Mesenchymal stem cell (in vitro differentiated cells and primary cell): ENCODE measurements at regions not wholly inside any gene's neighbourhood (a gene's known extent, or its start where the extent isn't known, plus 50 kb on each side); places are given as distances from the start of the nearest gene placed in this dataset.

Experiments used
- DNase-seq: peaks from one replicate; pipeline ENCODE4 v3.0.0-alpha.2; 2013
- H2AFZ ChIP-seq: one replicate; pipeline ENCODE4 v1.6.1; 2013; ENCODE audit warnings: low read depth, mild to moderate bottlenecking, control low read depth, inconsistent platforms, low read length, moderate library complexity
- H2AK5ac ChIP-seq: 2 replicates; pipeline ENCODE4 v1.6.1; 2013; ENCODE audit warnings: low read length, moderate library complexity, mild to moderate bottlenecking, inconsistent platforms; ENCODE audit not compliant: severe bottlenecking
- H2BK120ac ChIP-seq: one replicate; pipeline ENCODE4 v1.6.1; 2013; ENCODE audit warnings: low read depth, mild to moderate bottlenecking, inconsistent platforms, low read length, moderate library complexity
- H2BK12ac ChIP-seq, 2 experiments: one replicate each; pipeline ENCODE4 v1.6.1; 2013; ENCODE audit warnings: inconsistent platforms in 2 of 2, low read length in 2 of 2, mild to moderate bottlenecking in 2 of 2, moderate library complexity in 2 of 2, control low read depth in 1 of 2
- H2BK15ac ChIP-seq: one replicate; pipeline ENCODE4 v1.6.1; 2013; ENCODE audit warnings: mild to moderate bottlenecking, low read depth, inconsistent platforms; ENCODE audit not compliant: poor library complexity, severe bottlenecking
- H2BK5ac ChIP-seq: 2 replicates; pipeline ENCODE4 v1.6.1; 2013; ENCODE audit warnings: low read depth, mild to moderate bottlenecking, low read length, control low read depth, inconsistent platforms; ENCODE audit not compliant: poor library complexity, severe bottlenecking
- H3K14ac ChIP-seq, 2 experiments: one replicate each; pipeline ENCODE4 v1.6.1; 2013; ENCODE audit warnings: inconsistent platforms in 2 of 2, low read length in 2 of 2, control low read depth in 1 of 2, mild to moderate bottlenecking in 1 of 2, moderate library complexity in 1 of 2
- H3K18ac ChIP-seq, 2 experiments: one replicate each; pipeline ENCODE4 v1.6.1; 2013; ENCODE audit warnings: inconsistent platforms in 2 of 2, low read length in 2 of 2, control low read depth in 1 of 2, low read depth in 1 of 2, mild to moderate bottlenecking in 1 of 2
- H3K23ac ChIP-seq, 2 experiments: one replicate each; pipeline ENCODE4 v1.6.1; 2013; ENCODE audit warnings: inconsistent platforms in 2 of 2, low read length in 2 of 2, mild to moderate bottlenecking in 2 of 2, moderate library complexity in 2 of 2, control low read depth in 1 of 2
- H3K27ac ChIP-seq: 2 replicates; pipeline ENCODE4 v1.5.1; 2013; ENCODE audit warnings: mild to moderate bottlenecking, moderate library complexity, low read length, control low read depth, inconsistent platforms; ENCODE audit not compliant: poor library complexity, severe bottlenecking
- H3K27me3 ChIP-seq, 2 experiments: 2 replicates each; pipeline versions ENCODE4 v1.6.1 to v1.7.0; 2013; ENCODE audit warnings: low read length in 2 of 2, mild to moderate bottlenecking in 2 of 2, moderate library complexity in 2 of 2, control low read depth in 1 of 2, inconsistent platforms in 1 of 2; ENCODE audit not compliant: control insufficient read depth in 1 of 2, insufficient read depth in 1 of 2
- H3K36me3 ChIP-seq, 2 experiments: 2 replicates each; pipeline versions ENCODE4 v1.6.1 to v1.7.0; 2013; ENCODE audit warnings: low read length in 2 of 2, control low read depth in 1 of 2, inconsistent platforms in 1 of 2, low read depth in 1 of 2, mild to moderate bottlenecking in 1 of 2; ENCODE audit not compliant: insufficient read depth in 2 of 2, control insufficient read depth in 1 of 2
- H3K4ac ChIP-seq, 2 experiments: one replicate each; pipeline ENCODE4 v1.6.1; 2013; ENCODE audit warnings: inconsistent platforms in 2 of 2, low read length in 2 of 2, mild to moderate bottlenecking in 2 of 2, moderate library complexity in 2 of 2, control low read depth in 1 of 2, low read depth in 1 of 2
- H3K4me1 ChIP-seq: 2 replicates; pipeline ENCODE4 v1.6.1; 2013; ENCODE audit warnings: low read depth, low read length, control low read depth; ENCODE audit not compliant: control insufficient read depth, insufficient read depth
- H3K4me2 ChIP-seq: 2 replicates; pipeline ENCODE4 v1.6.1; 2013; ENCODE audit warnings: low read length, mild to moderate bottlenecking, inconsistent platforms; ENCODE audit not compliant: poor library complexity, severe bottlenecking
- H3K4me3 ChIP-seq, 2 experiments: 2 replicates each; pipeline versions ENCODE4 v1.5.1 to v1.7.0; 2013; ENCODE audit warnings: low read length in 2 of 2, mild to moderate bottlenecking in 2 of 2, control low read depth in 1 of 2, low read depth in 1 of 2; ENCODE audit not compliant: insufficient read depth in 1 of 2
- H3K79me1 ChIP-seq: replicated peaks from 2 replicates; pipeline ENCODE4 v1.6.1; 2013; ENCODE audit warnings: mild to moderate bottlenecking, control low read depth, low read length, inconsistent platforms; ENCODE audit not compliant: poor library complexity, severe bottlenecking
- H3K9ac ChIP-seq: 2 replicates; pipeline ENCODE4 v1.7.0; 2013; ENCODE audit warnings: mild to moderate bottlenecking, low read length, moderate library complexity
- H3K9me3 ChIP-seq: 2 replicates; pipeline ENCODE4 v1.7.0; 2013; ENCODE audit warnings: mild to moderate bottlenecking, low read length; ENCODE audit not compliant: control insufficient read depth
- H4K8ac ChIP-seq: one replicate; pipeline ENCODE4 v1.6.1; 2013; ENCODE audit warnings: inconsistent platforms, mild to moderate bottlenecking, low read length, moderate library complexity
- H4K91ac ChIP-seq: one replicate; pipeline ENCODE4 v1.6.1; 2013; ENCODE audit warnings: mild to moderate bottlenecking, low read length, inconsistent platforms
- WGBS: methylation state at CpG from one replicate; pipeline ENCODE4 v1.1.7; 2013; ENCODE audit warnings: mixed read lengths; 5-methylcytosine and 5-hydroxymethylcytosine counted together

- Histone ChIP-seq H2BK120ac (no peak overlapping the region), H3K27ac (no peak overlapping the region), H3K4me3 (no peak overlapping the region), H2BK15ac (no peak overlapping the region), H3K18ac (no peak overlapping the region), H2BK5ac (no peak overlapping the region), H3K27me3 (no peaks in the 10 kb centered on the region), H4K91ac (no peak overlapping the region), H4K8ac (no peak overlapping the region), H3K4me2 (no peak overlapping the region), H3K9ac (no peak overlapping the region), H3K9me3 (no peaks in the 10 kb centered on the region), H2BK12ac (no peak overlapping the region), H3K36me3 (no peaks in the 10 kb centered on the region), H3K79me1 (no peaks in the 10 kb centered on the region), H3K14ac (no peak overlapping the region), H3K23ac (no peak overlapping the region), H3K4ac (no peak overlapping the region), H2AK5ac (no peak overlapping the region), H3K4me1 (no peaks in the 10 kb centered on the region), H2AFZ (no peak overlapping the region)
- DNase-seq, result no peak
- WGBS, result 97% methylated on average over 36 of the region's 36 CpGs
Observed at GRCh38 chr15:96135166-96136093, 195.1 kb upstream of the NR2F2 start.

GRCh38 chr15:96138985-96139384 is 191.5 kb upstream of the NR2F2 start:
- Histone ChIP-seq H3K4me2 (no peak overlapping the region), H3K27ac (no peak overlapping the region), H3K18ac (no peak overlapping the region), H2BK120ac (no peak overlapping the region), H3K14ac (no peak overlapping the region), H3K4me3 (no peak overlapping the region), H3K9ac (no peak overlapping the region), H2BK5ac (no peak overlapping the region), H3K9me3 (peaks cover 3% of the 10 kb centered on the region), H4K8ac (no peak overlapping the region), H3K23ac (no peak overlapping the region), H2AFZ (no peak overlapping the region), H3K36me3 (no peaks in the 10 kb centered on the region), H3K27me3 (no peaks in the 10 kb centered on the region), H3K79me1 (no peaks in the 10 kb centered on the region), H3K4me1 (no peaks in the 10 kb centered on the region), H2BK15ac (no peak overlapping the region), H3K4ac (no peak overlapping the region), H2AK5ac (no peak overlapping the region), H4K91ac (no peak overlapping the region), H2BK12ac (no peak overlapping the region)
- DNase-seq, result no peak

- no peak overlapping the region for H3K4me3 ChIP-seq
- no peak overlapping the region for H2BK12ac ChIP-seq
- H3K9me3 ChIP-seq, result peaks cover 8% of the 10 kb centered on the region
- no peaks in the 10 kb centered on the region for H3K27me3 ChIP-seq
- H3K14ac ChIP-seq, result no peak overlapping the region
- H4K91ac ChIP-seq, result no peak overlapping the region
- no peak for DNase-seq
- H2BK5ac ChIP-seq, result no peak overlapping the region
- peaks cover 2% of the 10 kb centered on the region for H3K4me1 ChIP-seq
- H3K36me3 ChIP-seq, result no peaks in the 10 kb centered on the region
- no peak overlapping the region for H3K9ac ChIP-seq
- H3K4me2 ChIP-seq, result no peak overlapping the region
- no peak overlapping the region for H3K23ac ChIP-seq
- no peak overlapping the region for H2AK5ac ChIP-seq
- H2BK15ac ChIP-seq, result no peak overlapping the region
- no peak overlapping the region for H2AFZ ChIP-seq
- no peak overlapping the region for H3K4ac ChIP-seq
- H4K8ac ChIP-seq, result no peak overlapping the region
- H2BK120ac ChIP-seq, result no peak overlapping the region
- no peaks in the 10 kb centered on the region for H3K79me1 ChIP-seq
- 95% methylated on average over 2 of the region's 5 CpGs for whole genome bisulfite sequencing
- H3K18ac ChIP-seq, result no peak overlapping the region
- no peak overlapping the region for H3K27ac ChIP-seq
Observed at GRCh38 chr15:96142498-96142897, 188.0 kb upstream of the NR2F2 start.

- Histone ChIP-seq H2BK15ac (no peak overlapping the region), H2AK5ac (no peak overlapping the region), H3K4me2 (no peak overlapping the region), H3K18ac (no peak overlapping the region), H2BK5ac (no peak overlapping the region), H3K27me3 (no peaks in the 10 kb centered on the region), H3K27ac (no peak overlapping the region), H3K79me1 (no peaks in the 10 kb centered on the region), H3K4me3 (no peak overlapping the region), H3K4ac (no peak overlapping the region), H4K8ac (no peak overlapping the region), H2AFZ (no peak overlapping the region), H2BK120ac (no peak overlapping the region), H3K9ac (no peak overlapping the region), H3K14ac (no peak overlapping the region), H3K36me3 (no peaks in the 10 kb centered on the region), H4K91ac (no peak overlapping the region), H3K23ac (no peak overlapping the region), H3K9me3 (peaks cover 9% of the 10 kb centered on the region), H3K4me1 (peaks cover 2% of the 10 kb centered on the region), H2BK12ac (no peak overlapping the region)
- WGBS, result 71% methylated on average over 2 of the region's 2 CpGs
- DNase-seq, result no peak
Observed at GRCh38 chr15:96144734-96145133, 185.8 kb upstream of the NR2F2 start.
